Epidermal melanocyte (primary cell): ENCODE measurements at regions not wholly inside any gene's neighbourhood (a gene's known extent, or its start where the extent isn't known, plus 50 kb on each side); places are given as distances from the start of the nearest gene placed in this dataset.
"Not testable (repeated sequence)": the region's sequence is repeated elsewhere in the genome, so short reads cannot be mapped to it uniquely, and the experiment has no call there.

Experiments used
- DNase-seq: peaks from one replicate; pipeline ENCODE4 v3.0.0; 2011; ENCODE audit warnings: low spot score; ENCODE audit not compliant: insufficient read length

GRCh38 chr5:91315701-91316100, 67.4 kb downstream of the ARRDC3 start:
- DNase-seq: no peak

- peak; percentile 29 for DNase-seq
Observed at GRCh38 chr5:91313757-91314673, 69.1 kb downstream of the ARRDC3 start.

GRCh38 chr5:91312698-91313097, 70.4 kb downstream of the ARRDC3 start:
- DNase-seq: no peak

GRCh38 chr5:91311697-91312501, 71.2 kb downstream of the ARRDC3 start:
- peak; percentile 71 for DNase-seq

- no peak for DNase-seq
Observed at GRCh38 chr5:91311168-91311696, 71.9 kb downstream of the ARRDC3 start.

GRCh38 chr5:91308157-91308556, 75.0 kb downstream of the ARRDC3 start:
- DNase-seq: not testable (repeated sequence)

GRCh38 chr5:91307048-91307447, 76.1 kb downstream of the ARRDC3 start:
- DNase-seq: no peak

- no peak for DNase-seq
Observed at GRCh38 chr5:91306497-91306896, 76.6 kb downstream of the ARRDC3 start.

GRCh38 chr5:91305640-91306039, 77.5 kb downstream of the ARRDC3 start:
- DNase-seq: no peak

GRCh38 chr5:91304015-91304414, 79.1 kb downstream of the ARRDC3 start:
- DNase-seq: not testable (repeated sequence)

GRCh38 chr5:91302958-91303357, 80.2 kb downstream of the ARRDC3 start:
- no peak for DNase-seq

- no peak for DNase-seq
Observed at GRCh38 chr5:91302305-91302704, 80.8 kb downstream of the ARRDC3 start.

GRCh38 chr5:91301106-91301846, 81.8 kb downstream of the ARRDC3 start:
- no peak for DNase-seq

GRCh38 chr5:91297994-91298393, 85.1 kb downstream of the ARRDC3 start:
- DNase-seq: no peak

GRCh38 chr5:91296674-91297143, 86.4 kb downstream of the ARRDC3 start:
- no peak for DNase-seq

- not testable (repeated sequence) for DNase-seq
Observed at GRCh38 chr5:91296102-91296501, 87.0 kb downstream of the ARRDC3 start.

GRCh38 chr5:91293131-91293530, 90.0 kb downstream of the ARRDC3 start:
- DNase-seq: no peak

- no peak for DNase-seq
Observed at GRCh38 chr5:91291628-91292569, 91.2 kb downstream of the ARRDC3 start.

GRCh38 chr5:91288118-91288916, 94.8 kb downstream of the ARRDC3 start:
- peak; percentile 45 for DNase-seq
